ENCODE measurements at regions not wholly inside any gene's neighbourhood (a gene's known extent, or its start where the extent isn't known, plus 50 kb on each side); places are given as distances from the start of the nearest gene placed in this dataset.

DNA sequence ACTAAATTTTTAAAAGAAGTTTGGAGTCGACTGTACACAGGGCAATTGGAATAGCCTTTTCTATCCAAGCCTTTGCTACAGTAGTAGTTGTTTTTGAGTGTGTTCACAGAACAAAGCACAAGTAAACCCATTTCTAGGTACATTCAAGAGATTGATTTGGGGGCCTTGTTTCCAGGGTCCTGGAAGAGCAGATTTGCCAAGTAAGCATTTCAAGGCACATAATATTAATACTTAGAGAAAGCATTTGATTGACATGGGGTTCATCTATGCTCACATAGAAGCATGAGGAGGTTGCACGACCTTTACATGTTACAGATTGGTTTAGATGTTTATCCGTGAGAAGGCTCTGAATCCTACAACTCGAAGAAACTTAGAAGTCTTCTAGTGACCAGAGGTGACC is 324.1 kb downstream of the MYCN start:
- in situ Hi-C loops (cut with MboI; ENCODE audit: low sequenced_read_pairs), result no loop called here

More for the DNA sequence above, 324.1 kb downstream of the MYCN start:
- no TSS peak for BruUV-seq (replicated peaks)
- no peak overlapping the region for H2BK15ac ChIP-seq (ENCODE audit: low read depth, low read length)
- no peak overlapping the region for H4K91ac ChIP-seq (ENCODE audit: insufficient read depth, low read depth, low read length)
- H2AK9ac ChIP-seq (replicated peaks; ENCODE audit: low read depth, low read length, poor library complexity), result no peak overlapping the region
- H2BK120ac ChIP-seq (ENCODE audit: low read depth, low read length), result no peak overlapping the region
- H3K4me1 ChIP-seq (ENCODE audit: control insufficient read depth, insufficient read depth, low read length), result no peaks in the 10 kb centered on the region
- intact Hi-C loops (cut with micrococcal nuclease) (no loop called here), dilution Hi-C loops (cut with HindIII; ENCODE audit: low sequenced_read_pairs, unreplicated experiment) (no loop called here)
- H4K20me1 ChIP-seq (ENCODE audit: insufficient read depth, low read length), result no peaks in the 10 kb centered on the region
- H3K27me3 ChIP-seq (ENCODE audit: control insufficient read depth, insufficient read depth, low read length), result no peaks in the 10 kb centered on the region
- ATAC-seq (ENCODE audit: low read depth), result no peak
- no peak overlapping the region for H3K4me3 ChIP-seq (ENCODE audit: insufficient read depth, low read depth, low read length)
- H3K56ac ChIP-seq (ENCODE audit: extremely low read depth, insufficient read depth, low read length), result no peak overlapping the region
- no peak overlapping the region for H4K5ac ChIP-seq (ENCODE audit: low read depth, low read length)
- H3K4ac ChIP-seq (ENCODE audit: low read depth, low read length), result no peak overlapping the region
- TF ChIP-seq BHLHE40 (IDR thresholded peaks at IDR 0.05; ENCODE audit: low read depth, low read length) (no peak), MAFK (IDR thresholded peaks at IDR 0.05; ENCODE audit: low read depth, low read length) (peak; percentile 51; the same call in 1 of the 2 replicates)
- ChIA-PET POLR2A (ENCODE audit: unreplicated experiment) (no interaction called here), CTCF (no interaction called here)
- no peak overlapping the region for H3K4me2 ChIP-seq (ENCODE audit: low read depth, low read length)
- H3K79me1 ChIP-seq (ENCODE audit: low read depth in 1 of 2, low read length in 2 of 2), result no peaks in the 10 kb centered on the region
- H3K9ac ChIP-seq (ENCODE audit: low read depth, low read length), result no peak overlapping the region
- H2AFZ ChIP-seq (replicated peaks; ENCODE audit: low read length, poor library complexity), result no peak overlapping the region
- DNase-seq, result no peak
- H3K27ac ChIP-seq (ENCODE audit: insufficient read depth, low read length), result no peak overlapping the region
- no peak overlapping the region for H2BK20ac ChIP-seq (ENCODE audit: low read depth, low read length)
- no peaks in the 10 kb centered on the region for H3K9me1 ChIP-seq (ENCODE audit: insufficient read depth, low read length)
- no peaks in the 10 kb centered on the region for H3K36me3 ChIP-seq (ENCODE audit: control insufficient read depth, insufficient read depth, low read length)
- no CpG with 5 or more reads among the region's 4 CpGs for WGBS, 2 experiments (ENCODE audit: extremely low coverage in 2 of 2, insufficient read length in 1 of 2)
- H3K14ac ChIP-seq (replicated peaks; ENCODE audit: low read depth, low read length), result no peak overlapping the region
- no peak overlapping the region for H3K23ac ChIP-seq (ENCODE audit: low read depth, low read length)
- no peak overlapping the region for H3K18ac ChIP-seq (ENCODE audit: low read depth, low read length)
- no peak overlapping the region for H2AK5ac ChIP-seq (ENCODE audit: low read depth, low read length)
- peaks cover 34% of the 10 kb centered on the region for H3K9me3 ChIP-seq (ENCODE audit: control insufficient read depth, insufficient read depth, low read length)
- H2BK5ac ChIP-seq (ENCODE audit: low read depth, low read length, poor library complexity, severe bottlenecking), result no peak overlapping the region
- no peak overlapping the region for H4K8ac ChIP-seq (ENCODE audit: low read depth in 2 of 2, low read length in 2 of 2)

Data from IMR-90 (cell line).